ENCODE measurements at regions not wholly inside any gene's neighbourhood (a gene's known extent, or its start where the extent isn't known, plus 50 kb on each side); places are given as distances from the start of the nearest gene placed in this dataset.

DNA sequence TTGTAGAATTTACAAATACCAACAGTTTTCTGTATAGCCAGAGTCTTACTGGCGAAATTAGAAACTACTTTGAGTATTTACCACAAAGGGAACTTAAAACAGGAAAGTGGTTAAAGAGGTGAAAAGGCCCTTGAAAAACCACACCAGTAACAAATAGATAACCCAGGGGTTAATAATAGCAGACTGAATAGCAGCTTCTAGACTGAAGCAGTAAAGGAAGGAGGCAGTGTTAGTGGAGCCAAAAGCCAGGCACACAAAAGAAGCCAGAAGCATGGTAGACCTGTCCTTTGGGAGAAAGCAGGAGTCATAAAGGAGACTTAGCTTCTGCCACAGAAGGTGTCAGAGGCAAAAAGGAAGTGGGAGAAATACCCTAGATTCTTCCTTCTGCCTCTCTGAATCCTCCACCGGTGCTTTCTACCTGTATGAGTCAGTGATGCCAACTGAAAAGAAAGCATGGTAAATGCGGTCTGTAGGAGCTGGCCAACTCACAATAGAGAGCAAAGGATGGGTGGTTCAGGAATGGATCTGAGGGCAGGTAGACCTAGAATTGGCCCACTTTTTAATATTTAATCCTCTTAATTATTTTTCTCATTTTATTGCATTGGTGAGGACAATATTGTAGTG lies 97.3 kb downstream of the ARL6IP6 start:
- Histone ChIP-seq H3K27me3 (replicated peaks) (no peaks in the 10 kb centered on the region), H3K4me3 (ENCODE audit: low read depth, low read length) (no peak overlapping the region), H3K27ac (no peak overlapping the region), H3K36me3 (replicated peaks) (no peaks in the 10 kb centered on the region)
- TF ChIP-seq, protein P1, sequence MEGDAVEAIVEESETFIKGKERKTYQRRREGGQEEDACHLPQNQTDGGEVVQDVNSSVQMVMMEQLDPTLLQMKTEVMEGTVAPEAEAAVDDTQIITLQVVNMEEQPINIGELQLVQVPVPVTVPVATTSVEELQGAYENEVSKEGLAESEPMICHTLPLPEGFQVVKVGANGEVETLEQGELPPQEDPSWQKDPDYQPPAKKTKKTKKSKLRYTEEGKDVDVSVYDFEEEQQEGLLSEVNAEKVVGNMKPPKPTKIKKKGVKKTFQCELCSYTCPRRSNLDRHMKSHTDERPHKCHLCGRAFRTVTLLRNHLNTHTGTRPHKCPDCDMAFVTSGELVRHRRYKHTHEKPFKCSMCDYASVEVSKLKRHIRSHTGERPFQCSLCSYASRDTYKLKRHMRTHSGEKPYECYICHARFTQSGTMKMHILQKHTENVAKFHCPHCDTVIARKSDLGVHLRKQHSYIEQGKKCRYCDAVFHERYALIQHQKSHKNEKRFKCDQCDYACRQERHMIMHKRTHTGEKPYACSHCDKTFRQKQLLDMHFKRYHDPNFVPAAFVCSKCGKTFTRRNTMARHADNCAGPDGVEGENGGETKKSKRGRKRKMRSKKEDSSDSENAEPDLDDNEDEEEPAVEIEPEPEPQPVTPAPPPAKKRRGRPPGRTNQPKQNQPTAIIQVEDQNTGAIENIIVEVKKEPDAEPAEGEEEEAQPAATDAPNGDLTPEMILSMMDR (IDR thresholded peaks at IDR 0.05; ENCODE audit: low read depth, low read length, missing control alignments) = no peak
- in situ Hi-C loops (cut with HindIII; ENCODE audit: low pct_ligation_motif_present, low sequenced_read_pairs) = no loop called here
- DNase-seq = no peak

DNA sequence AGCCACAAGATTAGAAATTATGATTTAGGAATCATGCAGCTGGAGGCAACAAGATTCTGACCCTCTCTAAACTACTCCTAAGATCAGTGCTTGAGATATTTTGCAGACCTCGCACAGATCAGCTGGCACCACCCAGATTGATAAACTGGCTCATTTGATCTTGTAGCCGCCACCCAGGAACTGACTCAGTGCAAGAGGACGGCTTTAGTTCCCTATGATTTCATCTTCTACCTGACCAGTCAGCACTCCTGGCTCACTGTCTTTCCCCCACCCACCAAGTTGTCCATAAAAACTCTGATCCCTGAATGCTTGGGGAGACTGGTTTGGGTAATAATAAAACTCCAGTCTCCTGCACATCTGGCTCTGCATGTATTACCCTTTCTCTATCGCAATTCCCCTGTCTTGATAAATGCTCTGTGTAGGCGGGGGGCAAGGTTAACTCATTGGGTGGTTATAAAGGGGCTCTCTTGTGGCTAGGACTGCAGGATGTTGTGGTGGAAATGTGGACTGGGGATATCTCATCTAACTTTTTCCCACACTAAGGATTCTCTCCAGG lies 96.1 kb downstream of the ARL6IP6 start:
- Histone ChIP-seq H3K4me3 (ENCODE audit: low read depth, low read length) (no peak overlapping the region), H3K27ac (no peak overlapping the region), H3K36me3 (replicated peaks) (no peaks in the 10 kb centered on the region), H3K27me3 (replicated peaks) (no peaks in the 10 kb centered on the region)
- in situ Hi-C loops (cut with HindIII; ENCODE audit: low pct_ligation_motif_present, low sequenced_read_pairs) = no loop called here
- TF ChIP-seq, protein P1 (IDR thresholded peaks at IDR 0.05; ENCODE audit: low read depth, low read length, missing control alignments) = no peak
- no peak for DNase-seq

DNA sequence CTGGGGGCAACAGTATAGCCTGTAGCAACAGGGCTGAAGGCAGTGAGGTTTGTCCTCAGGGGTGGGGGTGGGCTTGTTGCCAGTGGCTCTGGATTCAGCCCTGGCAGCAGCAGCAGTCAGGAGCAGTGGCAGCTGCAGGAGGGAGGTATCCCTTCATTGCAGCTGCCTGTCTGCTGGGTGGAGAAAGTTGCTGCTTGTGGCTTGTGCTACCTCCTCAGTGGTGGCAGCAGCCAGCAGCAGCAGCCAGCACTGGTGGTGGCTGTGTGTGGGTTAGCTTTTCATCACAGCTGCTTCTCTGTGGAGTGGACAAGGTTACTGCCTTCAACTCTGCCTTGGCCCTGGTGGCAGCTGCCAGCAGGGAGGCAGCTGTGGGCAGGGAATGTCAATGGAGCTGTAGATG lies 94.9 kb downstream of the ARL6IP6 start:
- TF ChIP-seq, protein P1 (IDR thresholded peaks at IDR 0.05; ENCODE audit: low read depth, low read length, missing control alignments) = no peak
- DNase-seq = no peak
- Histone ChIP-seq H3K4me3 (ENCODE audit: low read depth, low read length) (no peak overlapping the region), H3K36me3 (replicated peaks) (no peaks in the 10 kb centered on the region), H3K27me3 (replicated peaks) (no peaks in the 10 kb centered on the region), H3K27ac (no peak overlapping the region)
- in situ Hi-C loops (cut with HindIII; ENCODE audit: low pct_ligation_motif_present, low sequenced_read_pairs) = no loop called here

Data from brain microvascular endothelial cell (primary cell).